SU-DHL-6 (cell line): ENCODE measurements at regions not wholly inside any gene's neighbourhood (a gene's known extent, or its start where the extent isn't known, plus 50 kb on each side); places are given as distances from the start of the nearest gene placed in this dataset.

Source experiments
- H2AFZ ChIP-seq: fragments of 200-600 bp; sonication (generic); 2 replicates; pipeline ENCODE4 v1.6.1; 2014; ENCODE audit warnings: low read depth, mild to moderate bottlenecking, moderate library complexity, mixed read lengths, antibody characterized with exemption, low read length; ENCODE audit not compliant: severe bottlenecking
- H3F3A ChIP-seq: fragments of 200-600 bp; shearing (Covaris generic); 2 replicates; pipeline ENCODE4 v1.6.0; 2016; ENCODE audit warnings: antibody characterized with exemption, mild to moderate bottlenecking; ENCODE audit not compliant: insufficient read depth
- H3K27ac ChIP-seq: fragments of 200-600 bp; sonication (generic); 2 replicates; pipeline ENCODE4 v1.5.1; 2016; ENCODE audit warnings: low read depth, mild to moderate bottlenecking, low read length, moderate library complexity, mixed read lengths
- H3K27me3 ChIP-seq: fragments of 200-600 bp; sonication (generic), shearing (Covaris generic); 2 replicates; pipeline ENCODE4 v1.6.0; 2014; ENCODE audit warnings: mild to moderate bottlenecking, low read length
- H3K36me3 ChIP-seq: fragments of 200-600 bp; sonication (generic); 2 replicates; pipeline ENCODE4 v1.6.1; 2014; ENCODE audit warnings: mild to moderate bottlenecking, low read length, mixed read lengths
- H3K4me2 ChIP-seq: fragments of 300-600, 200-600 bp; shearing (Covaris generic), sonication (generic); 2 replicates; pipeline ENCODE4 v1.6.0; 2014; ENCODE audit warnings: low read length, low read depth, mild to moderate bottlenecking; ENCODE audit not compliant: poor library complexity, severe bottlenecking
- H3K4me3 ChIP-seq: fragments of 200-600 bp; sonication (generic); 2 replicates; pipeline ENCODE4 v1.5.1; 2014; ENCODE audit warnings: antibody characterized with exemption, low read length, mild to moderate bottlenecking, mixed read lengths; ENCODE audit not compliant: insufficient read depth, poor library complexity, severe bottlenecking
- H3K79me2 ChIP-seq: fragments of 200-600 bp; sonication (generic); 2 replicates; pipeline ENCODE4 v1.6.1; 2014; ENCODE audit warnings: mild to moderate bottlenecking, low read length, moderate library complexity; ENCODE audit not compliant: insufficient read depth
- H3K9ac ChIP-seq: fragments of 200-600 bp; sonication (generic); 2 replicates; pipeline ENCODE4 v1.7.0; 2014; ENCODE audit warnings: mild to moderate bottlenecking, low read length
- H3K9me2 ChIP-seq: fragments of 200-600 bp; sonication (generic); replicated peaks from 2 replicates; pipeline ENCODE4 v1.6.1; 2014; ENCODE audit warnings: low read length; ENCODE audit not compliant: insufficient read depth
- H3K9me3 ChIP-seq: fragments of 200-600 bp; sonication (generic); 2 replicates; pipeline ENCODE4 v1.6.1; 2014; ENCODE audit warnings: low read length, mixed read lengths; ENCODE audit not compliant: insufficient read depth
- H4K20me1 ChIP-seq: fragments of 200-600 bp; sonication (generic); 2 replicates; pipeline ENCODE4 v1.6.1; 2014; ENCODE audit warnings: low read depth, mild to moderate bottlenecking, antibody characterized with exemption, low read length, moderate library complexity, mixed read lengths
- CTCF ChIP-seq: fragments of 200-600 bp; sonication (generic); IDR thresholded peaks from one replicate; pipeline ENCODE4 v1.5.1; 2017; ENCODE audit warnings: antibody characterized with exemption, mild to moderate bottlenecking, low read length, moderate library complexity; ENCODE audit not compliant: insufficient read depth, poor library complexity, severe bottlenecking
- EZH2phosphoT487 ChIP-seq: fragments of 200-600 bp; sonication (generic), shearing (Covaris generic); conservative IDR thresholded peaks from 2 replicates; pipeline ENCODE4 v1.6.1; 2018; ENCODE audit warnings: mild to moderate bottlenecking, antibody characterized with exemption, low read length, moderate library complexity, mixed read lengths

GRCh38 chr5:13317654-13318053, 626.8 kb downstream of the DNAH5 start:
- no peaks in the 10 kb centered on the region for H3K36me3 ChIP-seq
- no peak overlapping the region for H2AFZ ChIP-seq
- no peaks in the 10 kb centered on the region for H3F3A ChIP-seq
- no peaks in the 10 kb centered on the region for H3K79me2 ChIP-seq
- no peak overlapping the region for H3K27ac ChIP-seq
- no peaks in the 10 kb centered on the region for H3K9me3 ChIP-seq
- H3K27me3 ChIP-seq = no peaks in the 10 kb centered on the region
- H3K9me2 ChIP-seq = no peaks in the 10 kb centered on the region
- no peak overlapping the region for H3K4me2 ChIP-seq
- no peaks in the 10 kb centered on the region for H4K20me1 ChIP-seq
- no peak overlapping the region for H3K4me3 ChIP-seq
- no peak overlapping the region for H3K9ac ChIP-seq
- no peak for TF ChIP-seq CTCF
- TF ChIP-seq EZH2phosphoT487 = no peak

- TF ChIP-seq CTCF (no peak), EZH2phosphoT487 (no peak)
- Histone ChIP-seq H3K27ac (no peak overlapping the region), H3K4me2 (no peak overlapping the region), H3K9ac (no peak overlapping the region), H3K36me3 (no peaks in the 10 kb centered on the region), H3K9me3 (no peaks in the 10 kb centered on the region), H3F3A (no peaks in the 10 kb centered on the region), H3K27me3 (no peaks in the 10 kb centered on the region), H2AFZ (no peak overlapping the region), H3K9me2 (no peaks in the 10 kb centered on the region), H4K20me1 (no peaks in the 10 kb centered on the region), H3K4me3 (no peak overlapping the region), H3K79me2 (no peaks in the 10 kb centered on the region)
Observed at GRCh38 chr5:13316176-13316575, 628.3 kb downstream of the DNAH5 start.

GRCh38 chr5:13307480-13307879, 637.0 kb downstream of the DNAH5 start:
- Histone ChIP-seq H3K27ac (no peak overlapping the region), H3K27me3 (no peaks in the 10 kb centered on the region), H4K20me1 (no peaks in the 10 kb centered on the region), H3K9ac (no peak overlapping the region), H3K36me3 (no peaks in the 10 kb centered on the region), H3K9me2 (no peaks in the 10 kb centered on the region), H3K4me3 (no peak overlapping the region), H3F3A (no peaks in the 10 kb centered on the region), H2AFZ (no peak overlapping the region), H3K9me3 (no peaks in the 10 kb centered on the region), H3K4me2 (no peak overlapping the region), H3K79me2 (no peaks in the 10 kb centered on the region)
- no peak for TF ChIP-seq CTCF

- Histone ChIP-seq H3K9me2 (no peaks in the 10 kb centered on the region), H3K4me2 (no peak overlapping the region), H3F3A (no peaks in the 10 kb centered on the region), H3K9ac (no peak overlapping the region), H3K36me3 (no peaks in the 10 kb centered on the region), H3K79me2 (no peaks in the 10 kb centered on the region), H3K4me3 (no peak overlapping the region), H2AFZ (no peak overlapping the region), H3K27ac (no peak overlapping the region), H4K20me1 (no peaks in the 10 kb centered on the region), H3K27me3 (no peaks in the 10 kb centered on the region), H3K9me3 (no peaks in the 10 kb centered on the region)
- TF ChIP-seq EZH2phosphoT487 = no peak
- TF ChIP-seq CTCF = no peak
Observed at GRCh38 chr5:13303445-13303844, 641.0 kb downstream of the DNAH5 start.
